GM12878 (cell line): ENCODE measurements at regions not wholly inside any gene's neighbourhood (a gene's known extent, or its start where the extent isn't known, plus 50 kb on each side); places are given as distances from the start of the nearest gene placed in this dataset.
A peak's percentile ranks its signal among the peaks of the same experiment; 100 is the strongest.

Source experiments
- ATAC-seq: fragments of 200-7000 bp; cut with Tn5 transposase; 3 replicates; pipeline ENCODE4 v1.9.1; 2020; ENCODE audit warnings: mild to moderate bottlenecking, moderate library complexity
- BruUV-seq: library from RNA; stranded (reverse); fragments of 400-500 nt; replicated peaks from 2 replicates; lab custom pipeline; 2021; lab: Mats Ljungman, UMichigan
- CTCF ChIA-PET: fragments of 300-600 bp; sonication (Branson Sonifier 250); formaldehyde crosslinking; extraction: SDS; loops from one replicate; lab custom pipeline; 2021; ENCODE audit warnings: inconsistent platforms; lab: Yijun Ruan, JAX
- POLR2A ChIA-PET: fragments of 350-600 bp; formaldehyde crosslinking; extraction: SDS; loops from one replicate; lab custom pipeline; 2021; ENCODE audit warnings: inconsistent platforms; lab: Charles Lee
- RAD21 ChIA-PET: fragments of 300-600 bp; sonication (Branson Sonifier 250); formaldehyde crosslinking; loops from one replicate; lab custom pipeline; 2023; ENCODE audit warnings: antibody characterized with exemption; ENCODE audit not compliant: unreplicated experiment; lab: Charles Lee
- SMC1A ChIA-PET: fragments of 300-600 bp; sonication (Branson Sonifier 250); formaldehyde crosslinking; loops from one replicate; lab custom pipeline; 2023; ENCODE audit not compliant: unreplicated experiment, uncharacterized antibody; lab: Charles Lee
- DNase-seq: peaks from one replicate; pipeline ENCODE4 v3.0.0-alpha.2; 2011; ENCODE audit warnings: low read depth, low spot score
- FAIRE-seq: peaks from 3 replicates; lab custom pipeline; 2011; peaks lifted over from hg19 to GRCh38; lab: Jason Lieb, UNC
- H2AFZ ChIP-seq: 2 replicates; pipeline ENCODE4 v1.6.0; 2011; ENCODE audit warnings: low read depth, low read length, control low read depth; ENCODE audit not compliant: control insufficient read depth
- H3K27ac ChIP-seq: 2 replicates; pipeline ENCODE4 v1.5.1; 2011; ENCODE audit warnings: control low read depth; ENCODE audit not compliant: control insufficient read depth, insufficient read depth
- H3K27me3 ChIP-seq, 2 experiments: replicated peaks in 1 of 2; 2 replicates each; pipeline versions ENCODE4 v1.6.0 to v1.6.1; 2011; ENCODE audit warnings: low read length in 1 of 2; ENCODE audit not compliant: control insufficient read depth in 2 of 2, insufficient read depth in 2 of 2
- H3K36me3 ChIP-seq, 2 experiments: 2 replicates each; pipeline ENCODE4 v1.5.1; 2011; ENCODE audit warnings: low read length in 1 of 2; ENCODE audit not compliant: control insufficient read depth in 2 of 2, insufficient read depth in 2 of 2
- H3K4me1 ChIP-seq: 2 replicates; pipeline ENCODE4 v1.6.1; 2011; ENCODE audit warnings: mild to moderate bottlenecking, low read length, moderate library complexity, mixed read lengths; ENCODE audit not compliant: control insufficient read depth, insufficient read depth
- H3K4me2 ChIP-seq: 2 replicates; pipeline ENCODE4 v1.6.0; 2011; ENCODE audit warnings: control low read depth; ENCODE audit not compliant: control insufficient read depth, insufficient read depth
- H3K4me3 ChIP-seq: fragments of 200-600 bp; sonication (generic); 2 replicates; pipeline ENCODE4 v1.5.1; 2016
- H3K79me2 ChIP-seq: 2 replicates; pipeline ENCODE4 v1.6.0; 2011; ENCODE audit warnings: low read length; ENCODE audit not compliant: control insufficient read depth, insufficient read depth
- H3K9ac ChIP-seq: 2 replicates; pipeline ENCODE4 v1.8.0; 2011; ENCODE audit warnings: low read length, control low read depth, mixed read lengths; ENCODE audit not compliant: control insufficient read depth, insufficient read depth
- H3K9me3 ChIP-seq: replicated peaks from 3 replicates; pipeline ENCODE4 v1.5.1; 2011; ENCODE audit warnings: mild to moderate bottlenecking, low read length; ENCODE audit not compliant: control insufficient read depth, insufficient read depth
- H4K20me1 ChIP-seq: 2 replicates; pipeline ENCODE4 v1.6.0; 2011; ENCODE audit not compliant: control insufficient read depth, insufficient read depth
- BACH1 ChIP-seq: fragments of 450-650 bp; IDR thresholded peaks from 2 replicates; pipeline ENCODE4 v1.6.1; 2017; ENCODE audit warnings: mild to moderate bottlenecking, borderline replicate concordance
- CBX5 ChIP-seq: sonication (generic); IDR thresholded peaks from 2 replicates; pipeline ENCODE4 v1.6.1; 2016; ENCODE audit warnings: low read depth, moderate library complexity, mild to moderate bottlenecking, inconsistent platforms
- CREB1 ChIP-seq: IDR thresholded peaks from 2 replicates; pipeline ENCODE4 v1.6.1; 2012; ENCODE audit warnings: low read depth, mild to moderate bottlenecking, inconsistent platforms
- DPF2 ChIP-seq: fragments of 450-650 bp; IDR thresholded peaks from 2 replicates; pipeline ENCODE4 v1.6.1; 2017; ENCODE audit warnings: mild to moderate bottlenecking
- EED ChIP-seq: sonication (generic); IDR thresholded peaks from 2 replicates; pipeline ENCODE4 v1.6.1; 2016; ENCODE audit warnings: antibody characterized with exemption, low read depth
- NR2C2 ChIP-seq: IDR thresholded peaks from 2 replicates; pipeline ENCODE4 v1.6.1; 2011; ENCODE audit warnings: borderline replicate concordance, low read depth; ENCODE audit not compliant: control insufficient read depth, insufficient read length
- POLR2A ChIP-seq: IDR thresholded peaks from 2 replicates; pipeline ENCODE4 v1.6.1; 2011; ENCODE audit warnings: low read depth, mild to moderate bottlenecking, low read length
- RAD21 ChIP-seq: IDR thresholded peaks from 2 replicates; pipeline ENCODE4 v1.6.1; 2011; ENCODE audit warnings: mild to moderate bottlenecking, low read depth, low read length, moderate library complexity; ENCODE audit not compliant: insufficient read depth
- RAD51 ChIP-seq: fragments of 450-650 bp; IDR thresholded peaks from 2 replicates; pipeline ENCODE4 v1.6.1; 2016; ENCODE audit warnings: moderate library complexity, mild to moderate bottlenecking, inconsistent platforms
- RELA ChIP-seq: fragments of 450-650 bp; IDR thresholded peaks from 2 replicates; pipeline ENCODE4 v1.8.0; 2014; ENCODE audit warnings: borderline replicate concordance; ENCODE audit not compliant: partially characterized antibody
- SPI1 ChIP-seq: IDR thresholded peaks from 2 replicates; pipeline ENCODE4 v1.6.1; 2011; ENCODE audit warnings: low read depth, mild to moderate bottlenecking, low read length, moderate library complexity, borderline replicate concordance; ENCODE audit not compliant: insufficient read depth
- TCF3 ChIP-seq: IDR thresholded peaks from 2 replicates; pipeline ENCODE4 v1.6.1; 2012; ENCODE audit warnings: low read depth, mild to moderate bottlenecking, low read length, borderline replicate concordance; ENCODE audit not compliant: insufficient read depth
- ZNF217 ChIP-seq: fragments of 450-650 bp; IDR thresholded peaks from 2 replicates; pipeline ENCODE4 v1.6.1; 2017; ENCODE audit warnings: antibody characterized with exemption, mild to moderate bottlenecking
- ZNF274 ChIP-seq: IDR thresholded peaks from one replicate; pipeline ENCODE4 v1.8.0; 2011; ENCODE audit not compliant: insufficient read length, insufficient read depth
- ZZZ3 ChIP-seq: IDR thresholded peaks from 2 replicates; pipeline ENCODE4 v1.6.1; 2011; ENCODE audit warnings: low read depth; ENCODE audit not compliant: control insufficient read depth, insufficient read length
- WGBS: methylation state at CpG from one replicate; pipeline ENCODE4 v1.1.6; 2016; ENCODE audit warnings: low lambda C conversion rate; ENCODE audit not compliant: insufficient replicate concordance, insufficient coverage; ENCODE audit errors: missing lambda C conversion rate; 5-methylcytosine and 5-hydroxymethylcytosine counted together
- in situ Hi-C: fragments of 300-500 bp; cut with MboI; formaldehyde crosslinking; loops from 9 replicates; pipeline ENCODE4 v1.14.3; 2018; ENCODE audit warnings: mixed read lengths
- intact Hi-C: fragments of 100-400 bp; cut with micrococcal nuclease; formaldehyde crosslinking; loops from one replicate; pipeline ENCODE4 v1.14.2; 2022; ENCODE audit not compliant: unreplicated experiment
- TF ChIP-seq, protein P1 (sequence below): fragments of 450-650 bp; IDR thresholded peaks from 2 replicates; pipeline ENCODE4 v1.6.1; 2017; ENCODE audit warnings: mild to moderate bottlenecking, low read depth, inconsistent platforms; ENCODE audit not compliant: poor library complexity, severe bottlenecking

DNA sequence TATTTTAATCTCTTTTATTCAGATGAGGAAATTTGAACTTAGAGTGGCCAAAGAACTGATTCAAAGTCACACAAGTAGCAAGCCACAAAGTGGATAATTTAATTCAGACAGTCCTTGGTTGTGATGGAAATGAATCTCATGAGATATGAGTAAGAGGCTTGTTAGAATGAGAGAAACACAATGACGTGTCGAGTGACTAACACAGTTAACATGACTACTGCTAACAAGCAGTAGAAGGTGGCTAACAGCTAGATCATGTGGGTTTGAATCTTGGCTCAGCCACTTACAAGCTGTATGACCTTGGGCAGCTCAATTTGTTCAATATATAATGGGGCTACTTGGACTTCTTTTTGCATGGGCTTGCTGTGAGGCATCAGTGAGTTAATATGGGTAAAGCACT, 104.5 kb upstream of the LMO4 start:
- TF ChIP-seq POLR2A = no peak
- no peak for TF ChIP-seq RAD51
- no peak for TF ChIP-seq NR2C2
- TF ChIP-seq SPI1 = no peak
- TF ChIP-seq CBX5 = no peak
- TF ChIP-seq EED = no peak
- no peak for TF ChIP-seq RELA
- no peak for TF ChIP-seq CREB1
- no peak for TF ChIP-seq RAD21
- TF ChIP-seq ZNF274 = no peak
- TF ChIP-seq ZNF217 = no peak
- TF ChIP-seq DPF2 = no peak
- TF ChIP-seq ZZZ3 = no peak
- TF ChIP-seq, protein P1, sequence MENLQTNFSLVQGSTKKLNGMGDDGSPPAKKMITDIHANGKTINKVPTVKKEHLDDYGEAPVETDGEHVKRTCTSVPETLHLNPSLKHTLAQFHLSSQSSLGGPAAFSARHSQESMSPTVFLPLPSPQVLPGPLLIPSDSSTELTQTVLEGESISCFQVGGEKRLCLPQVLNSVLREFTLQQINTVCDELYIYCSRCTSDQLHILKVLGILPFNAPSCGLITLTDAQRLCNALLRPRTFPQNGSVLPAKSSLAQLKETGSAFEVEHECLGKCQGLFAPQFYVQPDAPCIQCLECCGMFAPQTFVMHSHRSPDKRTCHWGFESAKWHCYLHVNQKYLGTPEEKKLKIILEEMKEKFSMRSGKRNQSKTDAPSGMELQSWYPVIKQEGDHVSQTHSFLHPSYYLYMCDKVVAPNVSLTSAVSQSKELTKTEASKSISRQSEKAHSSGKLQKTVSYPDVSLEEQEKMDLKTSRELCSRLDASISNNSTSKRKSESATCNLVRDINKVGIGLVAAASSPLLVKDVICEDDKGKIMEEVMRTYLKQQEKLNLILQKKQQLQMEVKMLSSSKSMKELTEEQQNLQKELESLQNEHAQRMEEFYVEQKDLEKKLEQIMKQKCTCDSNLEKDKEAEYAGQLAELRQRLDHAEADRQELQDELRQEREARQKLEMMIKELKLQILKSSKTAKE = no peak
- no peak for TF ChIP-seq BACH1
- TF ChIP-seq TCF3 = no peak
- no peak overlapping the region for H3K9ac ChIP-seq
- ATAC-seq = peak; percentile 68
- ChIA-PET CTCF (interaction anchor here (0.6 to 1.1 kb wide), 3 partner anchors 39 to 102 kb away, joined by 3 to 4 read pairs (median 3); no protein-coding TSS in a partner anchor), RAD21 (interaction anchor here (2.2 kb wide), 1 partner anchor 21 kb away, joined by 9 read pairs; no protein-coding TSS in a partner anchor), POLR2A (interaction anchor here (0.6 to 1.5 kb wide), 2 partner anchors 20 to 38 kb away, joined by 3 to 6 read pairs; no protein-coding TSS in a partner anchor), SMC1A (interaction anchor here (0.8 to 1.1 kb wide), 3 partner anchors 10 to 62 kb away, joined by 3 read pairs; no protein-coding TSS in a partner anchor)
- WGBS = 0% methylated on average over 2 of the region's 2 CpGs
- H3K36me3 ChIP-seq = no peaks in the 10 kb centered on the region
- FAIRE-seq = no peak
- DNase-seq = no peak
- no TSS peak for BruUV-seq
- peaks cover 7% of the 10 kb centered on the region; the same call in 1 of the 2 replicates for H3K4me1 ChIP-seq
- no peak overlapping the region for H3K27ac ChIP-seq
- H4K20me1 ChIP-seq = no peaks in the 10 kb centered on the region
- H3K4me3 ChIP-seq = no peak overlapping the region
- H3K79me2 ChIP-seq = no peaks in the 10 kb centered on the region
- H3K9me3 ChIP-seq = no peaks in the 10 kb centered on the region
- H3K27me3 ChIP-seq = no peaks in the 10 kb centered on the region
- H2AFZ ChIP-seq = 0 out of 2 replicates have a peak overlapping the region, but pooled peaks have one; percentile 12
- no peak overlapping the region for H3K4me2 ChIP-seq
- intact Hi-C loops (no loop called here), in situ Hi-C loops (no loop called here)
